Astrocyte of the spinal cord (primary cell): ENCODE measurements at regions not wholly inside any gene's neighbourhood (a gene's known extent, or its start where the extent isn't known, plus 50 kb on each side); places are given as distances from the start of the nearest gene placed in this dataset.

Source experiments
- DNase-seq: peaks from one replicate; pipeline ENCODE4 v3.0.0; 2011; ENCODE audit warnings: low read depth, low spot score
- H3K4me3 ChIP-seq: 2 replicates; pipeline ENCODE4 v1.5.1; 2011; ENCODE audit warnings: low read depth, mild to moderate bottlenecking, low read length, moderate library complexity
- CTCF ChIP-seq: IDR thresholded peaks from 2 replicates; pipeline ENCODE4 v1.5.1; 2012; ENCODE audit warnings: low read depth, mild to moderate bottlenecking, low read length, inconsistent platforms
- in situ Hi-C: cut with HindIII; loops from 2 replicates; pipeline ENCODE4 v1.10.0; 2017; ENCODE audit warnings: low sequenced_read_pairs

GRCh38 chr18:38421872-38422615 is 856.4 kb upstream of the CELF4 start:
- H3K4me3 ChIP-seq, result no peak overlapping the region
- no peak for DNase-seq
- TF ChIP-seq CTCF, result no peak
- in situ Hi-C loops, result no loop called here

DNA sequence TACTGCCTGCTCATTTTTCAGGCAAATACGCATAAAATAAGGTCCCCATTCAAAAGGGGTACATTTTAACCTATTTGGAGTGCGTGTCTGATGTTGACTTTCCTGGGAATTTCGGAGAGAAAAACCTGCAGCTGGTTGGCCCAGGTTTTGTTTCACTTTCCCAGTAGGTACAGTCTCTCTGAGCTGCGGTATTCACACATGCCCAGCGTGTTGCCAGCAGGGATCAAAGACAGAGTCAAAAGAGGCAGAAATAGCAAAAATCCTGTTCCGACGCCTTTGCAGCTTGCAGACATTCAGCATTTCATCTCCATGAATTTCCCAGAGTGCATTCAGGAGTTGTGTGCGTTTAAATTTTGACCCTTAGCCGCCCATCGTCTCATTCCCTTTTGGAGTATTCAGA is 855.4 kb upstream of the CELF4 start:
- no peak for TF ChIP-seq CTCF
- in situ Hi-C loops, result no loop called here
- no peak for DNase-seq
- H3K4me3 ChIP-seq, result no peak overlapping the region

GRCh38 chr18:38420611-38421010 is 855.0 kb upstream of the CELF4 start:
- in situ Hi-C loops, result no loop called here
- TF ChIP-seq CTCF, result no peak
- DNase-seq, result no peak
- H3K4me3 ChIP-seq, result no peak overlapping the region

DNA sequence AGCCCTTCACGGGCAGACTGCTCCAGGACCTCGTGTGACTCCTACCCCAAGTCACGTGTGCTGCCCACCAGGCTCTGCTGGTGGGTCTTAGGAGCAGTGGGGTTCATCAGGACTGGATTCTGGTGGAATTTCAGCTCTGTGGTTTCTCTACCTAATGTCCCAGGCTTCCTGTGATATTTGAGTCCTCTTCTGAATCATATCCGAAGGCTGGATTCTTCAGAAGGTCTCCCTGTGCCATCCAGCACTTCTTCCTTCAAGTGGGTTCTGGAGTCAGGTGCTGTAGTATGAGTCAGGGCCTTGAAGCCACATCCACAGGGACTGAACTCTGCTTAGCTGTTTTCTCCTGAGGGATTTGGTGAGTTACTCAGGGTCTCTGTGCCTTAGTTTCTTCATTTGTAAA is 850.2 kb upstream of the CELF4 start:
- DNase-seq, result no peak
- H3K4me3 ChIP-seq, result no peak overlapping the region
- no peak for TF ChIP-seq CTCF
- in situ Hi-C loops, result no loop called here

DNA sequence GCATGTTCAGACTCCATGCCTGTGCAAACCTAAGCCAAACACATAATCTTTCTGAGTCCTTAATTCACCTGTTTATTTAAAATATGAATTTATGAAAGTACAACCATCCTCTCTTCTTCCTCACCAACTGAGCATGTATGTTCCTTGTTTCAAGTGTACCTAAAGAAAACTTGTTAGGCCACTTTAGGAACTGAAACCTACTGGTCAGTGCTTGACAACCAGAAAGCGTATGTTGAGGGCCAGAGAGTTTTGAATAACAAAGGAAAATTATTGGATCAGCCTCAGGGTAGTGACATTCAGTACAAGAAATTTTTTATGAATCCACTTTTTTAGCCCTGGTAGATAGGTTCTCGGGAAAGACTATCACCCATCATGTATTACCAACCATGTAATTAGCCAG is 847.6 kb upstream of the CELF4 start:
- DNase-seq, result no peak
- TF ChIP-seq CTCF, result no peak
- H3K4me3 ChIP-seq, result no peak overlapping the region
- in situ Hi-C loops, result no loop called here

GRCh38 chr18:38406607-38407006 is 841.0 kb upstream of the CELF4 start:
- DNase-seq, result no peak
- TF ChIP-seq CTCF, result no peak
- H3K4me3 ChIP-seq, result no peak overlapping the region
- in situ Hi-C loops, result no loop called here

DNA sequence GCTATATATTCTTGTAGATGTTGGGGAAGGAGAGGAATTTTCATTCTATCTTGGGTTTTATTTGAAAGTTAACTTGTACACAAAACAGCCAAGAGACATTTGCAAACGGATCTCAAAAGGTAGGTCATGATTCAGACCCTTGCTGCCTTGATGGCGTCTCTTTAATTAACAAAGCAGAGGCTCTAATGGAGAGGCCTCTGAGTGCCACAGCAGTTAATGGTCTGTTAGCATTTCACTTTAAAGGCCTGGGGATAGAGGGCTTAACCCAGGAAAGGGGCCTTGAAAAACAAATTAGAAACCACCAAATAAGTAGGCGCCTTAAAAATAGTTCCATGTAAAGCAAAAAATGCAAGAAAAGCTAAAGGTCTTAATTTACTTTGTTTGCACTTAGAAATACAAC is 836.9 kb upstream of the CELF4 start:
- in situ Hi-C loops, result no loop called here
- DNase-seq, result no peak
- TF ChIP-seq CTCF, result no peak
- no peak overlapping the region for H3K4me3 ChIP-seq
